ENCODE measurements at regions not wholly inside any gene's neighbourhood (a gene's known extent, or its start where the extent isn't known, plus 50 kb on each side); places are given as distances from the start of the nearest gene placed in this dataset.
A peak's percentile ranks its signal among the peaks of the same experiment; 100 is the strongest.

DNA sequence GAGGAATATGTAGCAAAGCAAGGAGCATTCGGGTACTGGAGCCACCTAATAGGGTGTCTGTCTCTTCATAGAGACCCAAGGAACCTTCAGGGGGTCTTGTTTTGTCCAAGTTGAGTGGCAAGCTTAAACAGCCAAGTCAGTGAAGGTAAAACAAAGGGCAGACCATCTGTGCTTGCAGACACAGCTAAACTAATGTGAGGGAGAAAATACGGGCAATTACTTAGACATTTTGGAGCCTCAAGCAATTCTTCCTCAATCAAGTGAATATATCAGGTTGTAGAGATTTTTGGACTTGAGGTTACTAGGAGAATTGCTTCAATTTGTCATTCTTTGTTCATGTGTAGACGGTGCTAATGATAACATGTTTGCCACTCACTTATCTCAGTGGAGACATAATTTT lies 148.2 kb upstream of the ARHGAP20 start:
- H3K4me3 ChIP-seq (replicated peaks; ENCODE audit: low read depth, low read length), result no peak overlapping the region
- DNase-seq (ENCODE audit: low read depth), result no peak
- TF ChIP-seq, protein P1, sequence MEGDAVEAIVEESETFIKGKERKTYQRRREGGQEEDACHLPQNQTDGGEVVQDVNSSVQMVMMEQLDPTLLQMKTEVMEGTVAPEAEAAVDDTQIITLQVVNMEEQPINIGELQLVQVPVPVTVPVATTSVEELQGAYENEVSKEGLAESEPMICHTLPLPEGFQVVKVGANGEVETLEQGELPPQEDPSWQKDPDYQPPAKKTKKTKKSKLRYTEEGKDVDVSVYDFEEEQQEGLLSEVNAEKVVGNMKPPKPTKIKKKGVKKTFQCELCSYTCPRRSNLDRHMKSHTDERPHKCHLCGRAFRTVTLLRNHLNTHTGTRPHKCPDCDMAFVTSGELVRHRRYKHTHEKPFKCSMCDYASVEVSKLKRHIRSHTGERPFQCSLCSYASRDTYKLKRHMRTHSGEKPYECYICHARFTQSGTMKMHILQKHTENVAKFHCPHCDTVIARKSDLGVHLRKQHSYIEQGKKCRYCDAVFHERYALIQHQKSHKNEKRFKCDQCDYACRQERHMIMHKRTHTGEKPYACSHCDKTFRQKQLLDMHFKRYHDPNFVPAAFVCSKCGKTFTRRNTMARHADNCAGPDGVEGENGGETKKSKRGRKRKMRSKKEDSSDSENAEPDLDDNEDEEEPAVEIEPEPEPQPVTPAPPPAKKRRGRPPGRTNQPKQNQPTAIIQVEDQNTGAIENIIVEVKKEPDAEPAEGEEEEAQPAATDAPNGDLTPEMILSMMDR (IDR thresholded peaks at IDR 0.05; ENCODE audit: low read length, missing control alignments), result no peak

DNA sequence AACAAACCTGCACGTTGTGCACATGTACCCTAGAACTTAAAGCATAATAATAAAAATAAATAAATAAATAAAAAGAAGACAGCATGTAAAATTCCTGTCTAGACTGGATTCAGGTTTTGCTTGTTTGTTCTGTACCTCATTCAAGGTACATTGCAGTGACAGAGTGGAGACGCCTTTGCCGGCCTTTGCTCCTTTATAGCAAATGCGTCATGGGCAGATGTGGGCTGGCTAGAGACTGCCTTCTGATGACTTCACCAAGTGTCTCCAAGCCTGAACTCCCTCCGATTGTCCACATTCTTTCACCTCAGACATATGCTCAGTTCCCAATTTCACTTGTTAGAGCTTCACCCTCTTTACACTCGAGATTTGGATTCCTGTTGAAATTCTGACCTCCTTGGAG lies 147.8 kb upstream of the ARHGAP20 start:
- TF ChIP-seq, protein P1 (IDR thresholded peaks at IDR 0.05; ENCODE audit: low read length, missing control alignments), result no peak
- H3K4me3 ChIP-seq (replicated peaks; ENCODE audit: low read depth, low read length), result no peak overlapping the region
- DNase-seq (ENCODE audit: low read depth), result no peak

DNA sequence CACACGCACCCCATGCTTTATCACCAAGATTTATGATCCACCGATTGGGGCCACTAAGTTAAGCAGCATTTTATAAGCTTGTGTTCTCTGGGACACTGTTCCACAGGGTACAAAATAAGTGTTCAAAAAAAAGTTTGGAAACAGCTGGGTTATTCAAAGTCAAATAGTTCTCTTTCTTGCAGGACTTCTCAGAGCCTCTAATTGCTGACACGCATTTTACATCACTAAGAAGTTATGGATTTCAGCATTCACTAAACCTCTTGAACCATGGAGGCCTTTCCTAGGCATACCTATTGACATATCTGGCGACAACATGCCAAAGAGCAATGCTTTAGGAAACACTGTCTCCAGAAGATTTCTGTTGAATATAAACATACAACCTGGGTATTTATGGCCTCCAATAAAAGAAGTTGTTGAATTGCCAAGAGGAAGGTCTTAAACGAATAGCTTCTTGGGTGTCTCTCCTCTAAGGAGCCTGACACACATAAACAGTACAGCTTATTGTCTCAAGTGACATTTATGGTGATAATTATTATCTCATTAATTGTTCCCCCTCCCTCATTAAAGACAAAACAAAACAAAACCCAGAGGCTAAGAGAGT lies 147.1 kb upstream of the ARHGAP20 start:
- no peak overlapping the region for H3K4me3 ChIP-seq (replicated peaks; ENCODE audit: low read depth, low read length)
- DNase-seq (ENCODE audit: low read depth), result no peak

GRCh38 chr11:110858547-110858921 lies 146.3 kb upstream of the ARHGAP20 start:
- peak; percentile 43 for DNase-seq (ENCODE audit: low read depth)
- no peak overlapping the region for H3K4me3 ChIP-seq (replicated peaks; ENCODE audit: low read depth, low read length)
- TF ChIP-seq, protein P1 (IDR thresholded peaks at IDR 0.05; ENCODE audit: low read length, missing control alignments), result no peak

More for the DNA sequence above, 147.1 kb upstream of the ARHGAP20 start:
- TF ChIP-seq, protein P1 (IDR thresholded peaks at IDR 0.05; ENCODE audit: low read length, missing control alignments), result no peak

- TF ChIP-seq, protein P1 (IDR thresholded peaks at IDR 0.05; ENCODE audit: low read length, missing control alignments), result no peak
- peak; percentile 25 for DNase-seq (ENCODE audit: low read depth)
- H3K4me3 ChIP-seq (replicated peaks; ENCODE audit: low read depth, low read length), result no peak overlapping the region
Observed at GRCh38 chr11:110857892-110858546, 145.8 kb upstream of the ARHGAP20 start.

- DNase-seq (ENCODE audit: low read depth), result peak; percentile 35
- TF ChIP-seq, protein P1 (IDR thresholded peaks at IDR 0.05; ENCODE audit: low read length, missing control alignments), result no peak
- no peak overlapping the region for H3K4me3 ChIP-seq (replicated peaks; ENCODE audit: low read depth, low read length)
Observed at GRCh38 chr11:110856996-110857812, 145.0 kb upstream of the ARHGAP20 start.

Measured in fibroblast of pulmonary artery (primary cell).